Activated CD8-positive, alpha-beta T cell treated with anti-CD3 and anti-CD28 coated beads for 36 hours (primary cell): ENCODE measurements at regions not wholly inside any gene's neighbourhood (a gene's known extent, or its start where the extent isn't known, plus 50 kb on each side); places are given as distances from the start of the nearest gene placed in this dataset.

Experiments used
- ATAC-seq: fragments of 200-7000 bp; cut with Tn5 transposase; one replicate; pipeline ENCODE4 v1.10.0; 2021; ENCODE audit warnings: mild to moderate bottlenecking, moderate library complexity
- CTCF ChIA-PET: fragments of 350-600 bp; sonication (Branson Sonifier 250); formaldehyde crosslinking; loops from one replicate; lab custom pipeline; 2021; ENCODE audit warnings: antibody characterized with exemption; lab: Charles Lee
- POLR2A ChIA-PET: fragments of 350-600 bp; sonication (Branson Sonifier 250); formaldehyde crosslinking; loops from one replicate; lab custom pipeline; 2021; ENCODE audit warnings: antibody characterized with exemption; lab: Charles Lee
- DNase-seq: peaks from one replicate; pipeline ENCODE4 v3.0.0-alpha.2; 2020
- H3K27ac Mint-ChIP-seq: one replicate; pipeline ENCODE4 v1.8.0; 2021; ENCODE audit warnings: mild to moderate bottlenecking, mixed read lengths
- H3K27me3 Mint-ChIP-seq: one replicate; pipeline ENCODE4 v1.8.0; 2021; ENCODE audit warnings: mixed read lengths
- H3K36me3 Mint-ChIP-seq: one replicate; pipeline ENCODE4 v1.8.0; 2021; ENCODE audit warnings: low read depth, mixed read lengths
- H3K4me1 Mint-ChIP-seq: one replicate; pipeline ENCODE4 v1.8.0; 2021; ENCODE audit warnings: low read depth, mixed read lengths
- H3K4me3 Mint-ChIP-seq: one replicate; pipeline ENCODE4 v1.8.0; 2021; ENCODE audit warnings: mild to moderate bottlenecking, moderate library complexity, mixed read lengths
- H3K9me3 Mint-ChIP-seq: one replicate; pipeline ENCODE4 v1.8.0; 2021; ENCODE audit warnings: mixed read lengths
- CTCF ChIP-seq: fragments of 200-600 bp; IDR thresholded peaks from one replicate; pipeline ENCODE4 v1.8.0; 2022; ENCODE audit warnings: antibody characterized with exemption, mild to moderate bottlenecking
- intact Hi-C: fragments of 100-400 bp; cut with micrococcal nuclease; formaldehyde crosslinking; loops from one replicate; pipeline ENCODE4 v1.10.0; 2022

GRCh38 chr18:39622431-39622830 lies 2056.8 kb upstream of the CELF4 start:
- ChIA-PET CTCF (interaction anchor here (1.2 kb wide), 1 partner anchor 17 kb away, joined by 3 read pairs; no protein-coding TSS in a partner anchor), POLR2A (interaction anchor here (0.7 kb wide), 1 partner anchor 708 kb away, joined by 4 read pairs; no protein-coding TSS in a partner anchor)
- intact Hi-C loops, result no loop called here
- ATAC-seq (no peak), DNase-seq (no peak)
- H3K27ac Mint-ChIP-seq, result no peak overlapping the region
- H3K4me1 Mint-ChIP-seq, result no peaks in the 10 kb centered on the region
- peaks cover 5% of the 10 kb centered on the region for H3K9me3 Mint-ChIP-seq
- H3K27me3 Mint-ChIP-seq, result no peaks in the 10 kb centered on the region
- TF ChIP-seq CTCF, result no peak
- H3K4me3 Mint-ChIP-seq, result no peak overlapping the region
- H3K36me3 Mint-ChIP-seq, result no peaks in the 10 kb centered on the region

GRCh38 chr18:39620551-39621168 lies 2055.1 kb upstream of the CELF4 start:
- Mint-ChIP-seq H3K27ac (no peak overlapping the region), H3K4me1 (no peaks in the 10 kb centered on the region), H3K36me3 (no peaks in the 10 kb centered on the region), H3K27me3 (no peaks in the 10 kb centered on the region), H3K9me3 (peaks cover 5% of the 10 kb centered on the region), H3K4me3 (no peak overlapping the region)
- intact Hi-C loops, result no loop called here
- DNase-seq (no peak), ATAC-seq (no peak)
- ChIA-PET POLR2A (no interaction called here), CTCF (no interaction called here)
- no peak for TF ChIP-seq CTCF

GRCh38 chr18:39618265-39619003 lies 2052.8 kb upstream of the CELF4 start:
- H3K27me3 Mint-ChIP-seq, result no peaks in the 10 kb centered on the region
- no peak overlapping the region for H3K27ac Mint-ChIP-seq
- CTCF ChIA-PET, result no interaction called here
- POLR2A ChIA-PET, result no interaction called here
- H3K4me1 Mint-ChIP-seq, result no peaks in the 10 kb centered on the region
- no peak for TF ChIP-seq CTCF
- no peak overlapping the region for H3K4me3 Mint-ChIP-seq
- DNase-seq (no peak), ATAC-seq (no peak)
- H3K36me3 Mint-ChIP-seq, result no peaks in the 10 kb centered on the region
- intact Hi-C loops, result no loop called here
- H3K9me3 Mint-ChIP-seq, result peaks cover 5% of the 10 kb centered on the region

GRCh38 chr18:39611381-39612100 lies 2045.9 kb upstream of the CELF4 start:
- ChIA-PET POLR2A (no interaction called here), CTCF (no interaction called here)
- TF ChIP-seq CTCF, result no peak
- no peaks in the 10 kb centered on the region for H3K4me1 Mint-ChIP-seq
- intact Hi-C loops, result no loop called here
- no peak overlapping the region for H3K27ac Mint-ChIP-seq
- no peak overlapping the region for H3K4me3 Mint-ChIP-seq
- no peaks in the 10 kb centered on the region for H3K9me3 Mint-ChIP-seq
- DNase-seq, result no peak
- no peaks in the 10 kb centered on the region for H3K36me3 Mint-ChIP-seq
- no peak for ATAC-seq
- no peaks in the 10 kb centered on the region for H3K27me3 Mint-ChIP-seq

- no peak overlapping the region for H3K4me3 Mint-ChIP-seq
- H3K4me1 Mint-ChIP-seq, result no peaks in the 10 kb centered on the region
- H3K36me3 Mint-ChIP-seq, result no peaks in the 10 kb centered on the region
- intact Hi-C loops, result no loop called here
- ChIA-PET POLR2A (interaction anchor here (0.6 kb wide), 1 partner anchor 28 kb away, joined by 3 read pairs; no protein-coding TSS in a partner anchor), CTCF (no interaction called here)
- H3K27ac Mint-ChIP-seq, result no peak overlapping the region
- DNase-seq, result no peak
- TF ChIP-seq CTCF, result no peak
- no peaks in the 10 kb centered on the region for H3K27me3 Mint-ChIP-seq
- no peak for ATAC-seq
- H3K9me3 Mint-ChIP-seq, result no peaks in the 10 kb centered on the region
Measured at GRCh38 chr18:39607034-39607433, 2041.4 kb upstream of the CELF4 start.
